COR-L47 (cell line): ENCODE measurements at regions not wholly inside any gene's neighbourhood (a gene's known extent, or its start where the extent isn't known, plus 50 kb on each side); places are given as distances from the start of the nearest gene placed in this dataset.

ENCODE experiments used
- DNase-seq: peaks from one replicate; lab custom pipeline; 2025; lab: John Stamatoyannopoulos, UW

DNA sequence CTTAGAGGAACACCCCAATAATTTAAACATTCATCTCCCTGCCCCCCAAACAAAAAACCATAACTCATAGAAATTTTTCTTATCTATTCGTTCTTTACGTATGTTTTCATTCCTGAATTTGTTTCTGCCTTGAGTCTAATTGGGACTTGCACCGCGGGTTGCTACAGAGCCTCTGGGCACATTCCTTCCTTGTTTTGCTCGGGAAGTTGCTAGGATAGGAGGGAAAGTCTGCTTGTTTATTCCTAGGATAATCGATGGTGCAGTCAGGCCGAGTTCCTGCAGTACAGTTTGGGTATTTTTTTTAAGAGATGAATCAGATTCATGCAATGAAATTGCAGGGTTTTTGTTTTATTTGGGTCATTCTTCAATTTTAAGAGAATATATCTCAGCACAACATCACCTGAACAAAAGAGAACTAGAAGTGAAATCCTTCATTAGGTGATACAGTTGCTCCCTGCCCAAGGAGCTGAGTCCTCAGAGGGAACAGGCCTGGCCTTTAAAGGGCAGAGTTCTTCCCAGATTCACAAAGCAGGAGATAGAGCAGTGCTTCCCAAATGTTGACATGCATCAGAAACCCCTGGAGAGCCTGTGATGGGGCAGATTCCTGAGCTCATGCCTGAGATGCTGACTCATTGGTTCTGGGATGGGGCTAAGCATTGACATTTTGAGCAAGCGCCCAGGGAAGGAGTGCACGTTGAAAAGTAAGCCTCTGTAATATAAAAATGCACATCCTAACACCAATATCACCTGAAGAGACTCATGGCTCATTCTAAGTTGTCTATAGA is 114.9 kb upstream of the FAM9B start:
- no peak for DNase-seq

DNA sequence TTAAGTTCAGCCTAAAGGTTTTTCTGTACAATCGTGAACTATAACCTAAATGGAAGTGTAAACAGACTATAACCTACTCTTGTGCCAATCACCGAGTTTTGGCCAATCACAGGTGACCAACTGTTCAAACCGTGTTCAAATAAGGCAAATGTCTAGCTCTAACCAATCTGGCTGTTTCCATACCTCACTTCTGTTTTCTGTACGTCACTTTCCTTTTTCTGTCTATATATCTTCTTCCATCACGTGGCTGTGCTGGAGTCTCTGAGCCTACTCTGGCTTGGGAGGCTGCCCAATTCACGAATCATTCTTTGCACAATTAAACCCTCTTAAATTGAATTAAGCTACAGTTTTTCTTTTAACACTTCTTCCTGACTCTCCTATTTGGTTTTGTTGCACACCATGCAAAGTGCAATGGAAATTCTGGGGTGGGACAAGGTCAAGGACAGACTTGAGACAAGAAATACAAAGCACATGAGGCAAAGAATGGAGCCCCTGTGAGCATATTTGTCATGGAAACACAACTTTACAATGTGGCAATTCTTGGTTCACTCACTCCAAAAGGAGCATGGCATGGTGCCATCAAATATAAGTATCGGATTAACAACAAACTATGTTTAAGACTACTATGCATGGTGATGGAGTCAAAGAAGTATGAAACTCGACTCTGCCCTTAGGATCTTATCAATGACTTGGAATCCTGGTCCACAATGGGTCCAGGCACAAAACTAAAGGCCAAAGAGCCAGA is 115.7 kb upstream of the FAM9B start:
- DNase-seq, result no peak

DNA sequence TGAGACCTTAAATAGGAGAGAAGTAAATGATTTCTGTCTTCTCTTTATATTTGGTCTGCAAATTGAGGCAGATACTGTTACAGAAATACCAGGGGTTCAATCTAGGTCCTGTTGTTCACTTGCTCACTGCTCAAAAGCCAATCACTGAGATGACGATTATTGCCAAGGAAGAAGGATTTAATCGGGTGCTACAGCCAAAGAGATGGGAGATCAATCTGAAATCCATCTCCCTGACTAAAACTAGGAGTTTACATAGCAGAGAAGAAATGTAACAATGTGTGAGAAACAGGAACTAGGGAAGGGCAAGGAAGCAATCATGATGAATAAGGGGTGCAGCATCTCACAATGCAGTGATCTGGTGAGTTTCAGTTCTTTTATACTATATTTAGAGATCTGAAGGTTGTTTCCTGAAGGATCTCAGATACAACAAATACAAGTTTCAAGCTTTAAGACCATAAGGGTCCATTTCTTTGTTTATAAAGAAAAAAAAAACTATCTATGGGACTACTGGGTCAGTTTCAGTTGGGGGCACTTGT is 117.9 kb upstream of the FAM9B start:
- DNase-seq, result no peak

DNA sequence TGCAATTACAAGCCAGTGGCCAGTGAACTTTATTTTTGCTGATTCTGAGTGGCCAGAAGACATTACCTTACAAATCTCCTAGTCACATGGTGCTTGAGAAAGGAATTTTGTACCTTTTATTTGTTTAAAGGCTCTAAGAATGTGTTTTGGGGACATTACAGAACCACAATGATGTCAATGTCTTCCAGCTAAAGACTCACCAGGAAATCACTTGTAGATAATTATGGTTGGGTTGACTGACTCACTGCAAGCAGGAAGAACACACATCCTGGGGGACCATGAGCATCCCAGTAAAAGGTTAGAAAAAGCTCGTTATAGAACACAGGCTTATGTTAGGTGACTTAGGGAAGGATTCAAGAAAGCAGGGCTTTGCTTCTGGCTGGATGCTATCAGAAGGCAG is 119.4 kb upstream of the FAM9B start:
- no peak for DNase-seq

DNA sequence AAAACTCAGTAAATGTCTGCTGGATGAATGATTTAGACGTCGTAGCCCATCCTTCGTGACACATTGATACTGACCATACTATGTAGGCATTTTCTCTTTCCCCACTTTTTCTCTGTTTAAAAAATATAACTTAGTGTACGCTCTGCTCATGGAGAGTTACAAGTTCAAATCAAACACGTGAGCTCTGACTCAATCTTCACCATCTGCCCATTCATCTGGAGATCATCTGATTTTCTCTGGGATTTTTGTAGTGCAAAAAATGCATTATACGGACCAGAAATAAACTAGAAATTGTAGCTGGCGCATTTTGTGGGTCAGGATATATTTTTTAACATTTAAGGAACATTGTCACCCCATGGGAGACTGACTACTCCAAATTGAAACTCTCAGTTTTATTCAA is 124.7 kb upstream of the FAM9B start:
- DNase-seq, result no peak

DNA sequence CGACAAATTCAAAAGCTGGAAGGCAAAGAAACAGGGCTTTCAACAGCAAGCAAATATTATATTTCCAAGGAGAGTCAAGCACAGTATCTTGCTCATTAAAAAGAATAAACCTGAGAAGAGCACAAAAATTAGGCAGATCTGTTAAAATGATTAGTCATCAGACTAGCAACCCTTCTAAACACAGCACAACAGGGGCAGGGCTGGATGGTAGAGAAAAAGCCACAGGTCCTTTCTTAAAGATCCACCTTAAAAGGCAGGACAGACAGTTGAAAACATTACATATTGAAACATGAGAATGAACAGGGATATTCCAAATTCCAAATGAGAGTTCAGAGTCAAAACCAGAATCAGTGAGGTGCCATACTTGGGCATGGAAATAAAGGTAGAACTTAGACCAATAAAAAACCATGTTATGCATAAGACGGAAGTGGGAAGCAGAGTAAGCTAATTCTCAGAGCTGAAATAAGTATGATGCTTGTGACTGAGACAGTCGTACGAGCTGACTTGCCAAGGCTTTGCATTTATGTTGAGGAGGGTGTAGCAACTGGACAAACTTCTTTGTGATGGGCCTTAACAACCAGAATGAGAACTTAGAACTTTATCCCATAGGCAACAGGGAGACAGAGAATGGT is 126.9 kb upstream of the FAM9B start:
- no peak for DNase-seq

DNA sequence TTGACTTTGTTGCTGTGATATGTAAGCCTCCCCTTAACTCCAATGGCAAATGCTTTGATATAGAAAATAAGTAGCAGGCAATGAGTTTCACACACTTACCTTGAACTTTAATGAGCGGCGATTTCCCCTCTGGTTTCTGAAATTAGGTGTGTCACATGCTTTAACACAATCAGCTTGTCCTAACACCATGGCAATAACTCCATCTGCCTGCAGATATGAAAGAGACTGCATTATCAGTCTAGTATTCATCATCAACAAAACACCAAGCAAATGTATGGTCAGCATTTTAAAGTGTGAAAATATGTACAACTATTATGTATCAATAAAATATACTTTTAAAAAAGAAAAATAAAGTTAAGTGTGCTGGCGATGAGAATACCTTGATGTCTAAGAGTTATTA is 128.8 kb upstream of the FAM9B start:
- no peak for DNase-seq

DNA sequence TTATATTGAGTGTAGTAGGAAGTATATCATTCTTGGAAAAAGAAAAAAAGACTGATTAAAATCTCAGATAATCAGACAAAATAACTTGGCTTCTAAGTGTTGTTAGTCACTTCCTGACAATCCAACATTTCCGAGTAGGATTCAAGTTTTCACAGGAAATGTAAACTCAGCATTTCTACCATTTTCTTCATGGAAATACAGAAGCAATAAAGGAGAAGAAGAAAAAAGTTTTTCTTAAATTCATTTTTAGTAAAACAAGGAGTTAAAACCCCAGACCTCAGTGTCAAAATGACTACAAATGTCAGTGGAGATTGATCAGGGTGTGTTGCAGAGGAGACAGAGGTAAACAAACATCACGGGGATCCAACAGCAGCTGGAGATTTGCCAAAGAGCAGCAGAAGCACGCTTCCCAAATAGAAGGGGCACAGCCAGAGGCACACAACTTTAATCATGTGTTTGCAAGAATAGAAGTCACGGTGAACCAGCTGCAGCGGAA is 129.3 kb upstream of the FAM9B start:
- peak; percentile 83 for DNase-seq

DNA sequence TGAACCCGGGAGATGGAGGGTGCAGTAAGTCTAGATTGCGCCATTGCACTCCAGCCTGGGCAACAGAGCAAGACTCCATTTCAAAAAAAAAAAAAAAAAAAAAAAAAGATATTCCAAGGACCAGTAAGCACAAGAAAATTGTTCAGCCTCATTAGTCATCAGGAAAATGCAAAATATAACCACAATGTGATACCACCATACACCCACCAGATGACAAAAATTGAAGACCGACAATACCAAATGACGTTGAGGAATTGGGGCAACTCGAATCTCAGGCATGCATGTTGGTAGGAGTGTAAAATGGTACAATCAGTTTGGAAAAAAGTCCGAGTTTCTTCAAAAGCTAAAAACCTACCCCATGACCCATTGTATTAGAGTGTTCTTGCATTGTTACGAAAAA is 130.2 kb upstream of the FAM9B start:
- no peak for DNase-seq

DNA sequence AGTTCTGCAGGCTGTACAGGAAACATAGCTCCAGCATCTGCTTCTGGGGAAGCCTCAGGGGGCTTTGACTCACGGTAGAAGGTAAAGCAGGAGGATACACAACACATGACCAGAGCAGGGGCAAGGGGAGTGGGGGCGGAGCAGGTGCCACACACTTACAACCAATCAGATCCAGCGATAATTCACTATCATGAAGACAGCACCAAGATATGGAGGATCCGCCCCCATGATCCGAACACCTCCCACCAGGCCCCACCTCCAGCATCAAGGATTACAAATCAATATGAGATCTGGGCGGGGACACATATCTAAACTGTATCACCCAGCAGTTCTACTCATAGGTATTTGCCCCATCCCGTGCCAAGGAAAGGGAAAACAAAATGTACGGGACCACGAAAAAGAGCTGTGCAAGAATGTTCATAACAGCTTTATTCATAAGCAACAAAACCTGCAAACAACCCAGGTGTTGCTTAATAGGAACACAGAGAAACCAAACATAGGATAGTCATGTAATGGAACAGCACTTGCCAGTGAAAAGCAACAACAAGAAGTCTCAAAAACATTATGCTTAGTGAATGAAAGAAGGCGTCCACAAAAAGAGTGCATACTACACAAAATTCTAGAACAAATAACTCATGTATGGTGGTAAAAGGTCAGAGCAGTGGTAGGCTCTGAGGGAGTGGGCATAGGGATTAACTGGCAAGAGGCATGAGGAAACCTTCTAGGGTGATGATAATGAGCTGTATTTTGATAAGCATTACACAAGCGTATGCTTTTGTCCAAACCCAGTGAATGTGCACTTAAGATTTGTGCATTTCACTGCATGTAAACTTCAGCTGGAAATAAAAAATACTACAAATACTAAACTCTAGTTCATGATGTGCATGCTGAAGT is 130.9 kb upstream of the FAM9B start:
- no peak for DNase-seq

DNA sequence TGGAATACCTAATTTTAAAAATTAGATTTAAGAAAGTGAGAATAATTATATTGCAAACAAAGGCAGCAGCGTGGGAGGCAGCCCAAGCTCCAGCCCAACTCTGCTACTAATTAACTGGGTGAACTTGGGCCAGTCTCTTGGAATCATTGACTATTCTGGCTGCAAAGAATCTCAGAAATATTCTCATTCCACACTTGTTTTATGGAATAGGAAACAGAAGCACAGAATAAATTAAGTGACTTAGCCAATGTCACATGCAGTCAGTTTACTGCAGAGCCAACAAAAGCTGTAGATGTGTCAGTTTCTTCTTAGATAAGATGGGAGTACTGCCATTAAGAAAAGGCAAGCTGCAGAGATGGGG is 132.6 kb upstream of the FAM9B start:
- DNase-seq, result no peak

DNA sequence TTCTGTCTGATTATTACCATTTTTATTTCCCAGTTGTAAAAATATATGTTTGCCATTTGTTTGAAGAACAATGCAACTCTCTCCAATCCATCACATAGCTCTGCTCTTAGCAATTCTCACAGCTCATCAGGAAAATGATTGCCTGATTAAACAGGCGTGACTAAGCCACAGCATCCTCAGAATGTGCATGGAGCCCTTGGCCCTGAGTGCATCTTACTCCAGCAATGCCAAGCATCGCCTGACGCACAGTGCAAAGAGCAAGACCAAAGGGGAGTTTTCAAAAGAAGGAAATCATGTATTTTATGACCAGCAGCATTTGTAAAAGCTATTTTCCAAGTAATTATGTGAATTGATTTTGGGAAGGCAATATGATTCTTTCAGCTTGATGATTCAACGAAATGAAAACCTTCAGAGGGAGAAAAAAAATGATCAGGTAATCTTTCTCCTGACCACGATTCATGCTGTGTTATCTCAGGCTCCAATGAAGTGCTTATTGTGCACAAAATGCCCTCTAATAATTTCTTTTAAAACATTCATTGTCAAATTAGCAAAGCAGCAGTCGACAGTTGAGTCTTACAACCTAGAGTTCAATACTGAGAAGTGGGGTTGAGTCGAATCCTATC is 138.0 kb upstream of the FAM9B start:
- DNase-seq, result no peak

DNA sequence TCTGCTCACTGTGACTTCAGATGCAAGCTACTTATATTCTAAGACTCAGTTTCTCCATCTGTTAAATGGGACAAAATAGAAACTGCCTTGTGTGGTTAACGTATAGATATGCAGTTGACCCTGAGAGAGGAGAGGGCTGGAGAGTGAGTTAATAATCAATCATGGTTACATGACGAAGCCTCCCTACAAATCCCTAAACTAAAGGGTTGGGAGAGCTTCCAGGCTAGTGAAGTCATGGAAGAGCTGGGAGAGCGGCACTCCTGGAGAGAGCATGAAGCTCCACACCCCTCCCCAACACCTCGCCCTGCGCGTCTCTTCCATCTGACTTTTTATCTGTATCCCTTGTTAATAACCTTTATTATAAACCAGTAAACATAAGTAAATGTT is 138.5 kb upstream of the FAM9B start:
- no peak for DNase-seq

DNA sequence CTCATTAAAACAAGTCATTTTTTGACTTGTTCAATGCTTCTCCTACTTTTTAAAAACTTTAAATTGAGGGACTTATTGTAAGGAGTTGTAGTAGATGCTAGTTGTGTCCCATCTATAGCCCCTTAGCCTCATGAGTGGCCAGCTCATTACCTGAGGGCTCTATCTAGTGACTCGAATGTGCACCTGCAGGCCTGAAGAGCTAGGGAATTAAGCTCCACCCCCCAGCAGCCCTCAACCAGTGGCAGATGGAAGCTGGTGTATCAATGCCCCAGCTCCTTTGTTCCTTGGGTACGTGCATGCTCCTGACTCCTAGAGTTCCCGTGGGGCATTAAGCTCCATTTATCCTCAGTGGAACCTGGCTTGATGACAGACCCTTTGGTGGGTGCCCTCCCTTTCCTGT is 146.7 kb upstream of the FAM9B start:
- no peak for DNase-seq

DNA sequence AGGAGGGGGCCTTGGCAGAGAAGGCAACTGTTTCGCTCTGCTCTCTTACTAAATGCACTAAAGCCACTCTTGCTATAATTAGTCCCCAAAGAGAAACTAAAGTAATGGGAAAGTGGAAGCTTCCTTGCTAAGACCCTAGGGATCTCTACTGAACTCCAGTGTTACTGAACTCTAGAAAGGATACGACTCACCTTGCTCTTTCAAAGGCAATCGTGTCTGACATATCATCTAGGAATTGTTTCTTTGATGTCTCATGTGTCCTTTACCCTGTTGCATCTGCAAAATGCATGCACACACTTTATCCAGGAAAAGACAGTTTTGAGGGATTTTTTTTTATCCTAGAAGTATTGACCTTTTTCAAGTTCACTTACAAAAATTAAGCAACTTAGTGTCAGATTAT is 148.1 kb upstream of the FAM9B start:
- DNase-seq, result no peak

DNA sequence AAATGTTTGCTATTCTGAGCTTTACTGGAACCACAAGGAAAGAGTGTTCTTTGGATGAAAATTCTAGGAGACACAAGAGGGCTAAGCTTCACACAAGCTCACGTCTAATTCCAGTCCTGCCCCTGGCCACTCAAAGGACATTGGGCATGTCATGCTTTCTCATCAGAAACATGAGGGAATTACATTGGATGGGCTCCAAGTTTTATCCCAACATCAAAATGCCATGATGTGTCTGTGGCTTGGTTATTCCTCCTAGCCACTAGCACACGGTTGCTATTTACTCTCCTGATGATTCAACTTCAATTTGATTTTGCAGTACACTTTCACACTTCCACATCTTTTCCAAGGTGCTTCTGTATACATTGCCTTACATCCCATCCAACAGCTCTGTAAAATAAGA is 149.6 kb upstream of the FAM9B start:
- no peak for DNase-seq

DNA sequence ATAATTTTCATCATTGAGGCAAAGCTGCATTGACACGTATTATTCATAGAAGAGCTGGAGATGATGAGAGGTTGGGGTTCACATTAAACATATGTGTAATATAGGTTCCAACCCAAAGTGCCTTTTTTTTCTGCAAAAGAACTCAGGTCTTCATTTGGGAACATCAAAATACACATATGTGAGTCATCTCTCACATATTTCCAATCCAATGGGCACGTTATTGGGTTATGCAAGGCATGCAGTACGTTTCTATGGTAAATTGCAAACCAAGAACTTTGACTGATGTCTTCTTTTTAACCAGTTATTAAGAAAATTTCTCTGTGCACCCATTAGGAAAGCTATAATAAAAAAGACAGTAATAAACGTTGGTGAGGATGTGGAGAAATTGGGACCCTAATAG is 150.3 kb upstream of the FAM9B start:
- DNase-seq, result no peak

DNA sequence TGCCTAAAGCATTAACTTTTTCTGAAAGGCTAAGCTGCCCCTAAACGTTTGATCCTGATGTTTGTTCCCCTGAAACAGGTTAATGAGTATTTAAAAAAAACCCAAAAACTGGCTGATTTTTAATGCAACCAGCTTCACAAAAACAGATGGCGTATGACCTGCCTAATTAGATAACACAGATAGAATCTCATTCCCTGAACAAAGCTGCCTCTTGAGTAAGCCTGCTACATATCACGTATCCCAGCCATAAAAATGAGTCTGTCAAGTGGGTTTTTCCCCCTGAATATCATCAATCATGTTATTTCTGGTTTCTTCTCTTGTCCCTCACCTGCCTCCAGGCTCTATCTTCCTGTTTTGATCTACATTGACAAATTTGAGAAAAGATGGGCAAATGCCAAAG is 154.2 kb upstream of the FAM9B start:
- no peak for DNase-seq

DNA sequence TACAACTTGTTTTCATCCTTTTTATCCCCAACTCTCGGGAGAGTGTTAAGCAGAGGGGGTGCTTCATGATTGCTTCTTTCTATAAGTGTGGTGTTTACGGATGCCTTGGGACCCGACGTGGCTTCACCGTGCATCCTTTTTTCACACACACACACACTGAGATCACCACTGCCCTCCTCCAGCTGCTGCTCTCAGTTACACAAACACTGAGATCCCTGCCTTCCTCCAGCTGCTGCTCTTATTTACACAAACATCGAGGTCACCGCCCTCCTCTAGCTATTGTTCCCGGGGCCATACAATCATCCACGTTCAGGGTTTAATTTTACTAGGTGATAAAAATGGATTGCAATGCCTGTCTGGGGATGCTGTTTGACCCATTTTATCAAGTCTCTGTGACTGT is 155.4 kb upstream of the FAM9B start:
- DNase-seq, result peak; percentile 37

DNA sequence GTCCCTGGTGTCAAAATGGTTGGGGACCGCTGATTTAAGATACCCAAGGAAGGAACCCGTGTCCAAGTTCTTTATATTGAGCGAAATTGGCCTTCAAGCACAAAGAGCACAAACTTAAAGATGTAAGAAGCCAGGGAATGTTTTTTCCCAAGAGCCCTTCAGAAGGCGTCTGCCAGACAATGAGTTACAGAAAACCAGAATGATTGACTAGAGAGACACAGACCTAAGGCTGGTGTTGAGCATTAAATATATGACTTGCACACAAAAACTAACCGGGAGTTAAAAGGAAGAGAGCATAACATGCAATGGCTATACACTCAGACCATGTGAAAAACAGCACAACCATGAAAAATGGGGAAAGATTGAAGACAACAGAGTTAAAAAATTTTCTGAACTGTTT is 157.5 kb upstream of the FAM9B start:
- no peak for DNase-seq

DNA sequence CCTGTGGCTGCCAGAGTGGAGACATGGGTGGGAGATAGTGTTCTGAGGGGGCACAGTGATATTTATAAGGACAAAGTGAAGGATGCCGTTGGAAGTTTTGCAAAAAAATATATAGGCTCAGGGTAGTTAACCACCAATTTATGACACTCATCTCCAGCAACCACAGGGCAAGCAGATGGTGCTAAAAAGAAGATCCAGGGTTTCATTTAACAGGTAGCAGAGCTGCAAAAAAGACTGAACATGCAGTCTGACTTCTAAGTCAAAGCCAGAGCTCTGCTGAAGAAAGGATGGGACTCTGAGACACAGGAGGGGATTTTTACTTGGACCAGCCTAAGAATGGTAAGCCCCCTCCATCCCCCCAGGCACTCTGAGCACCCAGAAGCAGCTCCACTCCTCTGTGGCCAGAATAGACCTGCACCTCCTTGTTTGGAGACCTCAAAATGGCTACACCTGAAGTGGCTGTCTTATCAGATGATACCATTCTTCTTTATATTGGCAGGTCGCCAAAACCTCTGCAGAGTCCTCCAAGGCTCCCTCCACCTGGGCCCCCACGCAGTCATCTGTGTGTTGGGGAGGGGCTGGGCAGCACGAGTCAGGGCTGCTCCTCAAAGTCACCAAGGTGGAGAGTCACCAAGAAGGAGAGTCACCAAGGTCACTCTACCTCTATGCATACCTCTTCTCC is 161.4 kb upstream of the FAM9B start:
- peak; percentile 13 for DNase-seq
